CD4-positive, alpha-beta T cell treated with Interleukin-1 beta for 1 hour (primary cell): ENCODE measurements at regions not wholly inside any gene's neighbourhood (a gene's known extent, or its start where the extent isn't known, plus 50 kb on each side); places are given as distances from the start of the nearest gene placed in this dataset.

Experiments used
- DNase-seq, 2 donors: peaks; one replicate each; pipeline ENCODE4 v3.0.0-alpha.2; 2020 to 2022

GRCh38 chr13:72217142-72217541 is 350.1 kb upstream of the DACH1 start:
- no peak for DNase-seq

GRCh38 chr13:72208112-72208645 is 341.2 kb upstream of the DACH1 start:
- DNase-seq = no peak

GRCh38 chr13:72205773-72206172 is 338.8 kb upstream of the DACH1 start:
- no peak for DNase-seq

- DNase-seq = no peak
Measured at GRCh38 chr13:72204291-72204690, 337.3 kb upstream of the DACH1 start.

GRCh38 chr13:72201726-72202125 is 334.7 kb upstream of the DACH1 start:
- DNase-seq = no peak

GRCh38 chr13:72199640-72200039 is 332.6 kb upstream of the DACH1 start:
- no peak for DNase-seq

- DNase-seq = no peak
Measured at GRCh38 chr13:72198967-72199560, 332.1 kb upstream of the DACH1 start.

GRCh38 chr13:72198042-72198441 is 331.0 kb upstream of the DACH1 start:
- DNase-seq = no peak

GRCh38 chr13:72195044-72195704 is 328.2 kb upstream of the DACH1 start:
- DNase-seq = no peak

- no peak for DNase-seq
Measured at GRCh38 chr13:72194523-72194922, 327.5 kb upstream of the DACH1 start.

GRCh38 chr13:72186730-72187422 is 319.9 kb upstream of the DACH1 start:
- DNase-seq = no peak

GRCh38 chr13:72185776-72186175 is 318.8 kb upstream of the DACH1 start:
- DNase-seq = no peak

GRCh38 chr13:72181661-72182060 is 314.7 kb upstream of the DACH1 start:
- no peak for DNase-seq

GRCh38 chr13:72180253-72180952 is 313.4 kb upstream of the DACH1 start:
- no peak for DNase-seq

GRCh38 chr13:72174549-72174948 is 307.5 kb upstream of the DACH1 start:
- DNase-seq = no peak

- no peak for DNase-seq
Measured at GRCh38 chr13:72170571-72170970, 303.6 kb upstream of the DACH1 start.

- no peak for DNase-seq
Measured at GRCh38 chr13:72168126-72168855, 301.3 kb upstream of the DACH1 start.

GRCh38 chr13:72166102-72166650 is 299.2 kb upstream of the DACH1 start:
- DNase-seq = no peak

GRCh38 chr13:72165276-72165675 is 298.3 kb upstream of the DACH1 start:
- DNase-seq = no peak

GRCh38 chr13:72164811-72165210 is 297.8 kb upstream of the DACH1 start:
- DNase-seq = no peak

- DNase-seq = no peak
Measured at GRCh38 chr13:72163678-72164077, 296.7 kb upstream of the DACH1 start.

GRCh38 chr13:72160977-72161376 is 294.0 kb upstream of the DACH1 start:
- DNase-seq = no peak
